ENCODE measurements at regions not wholly inside any gene's neighbourhood (a gene's known extent, or its start where the extent isn't known, plus 50 kb on each side); places are given as distances from the start of the nearest gene placed in this dataset.

DNA sequence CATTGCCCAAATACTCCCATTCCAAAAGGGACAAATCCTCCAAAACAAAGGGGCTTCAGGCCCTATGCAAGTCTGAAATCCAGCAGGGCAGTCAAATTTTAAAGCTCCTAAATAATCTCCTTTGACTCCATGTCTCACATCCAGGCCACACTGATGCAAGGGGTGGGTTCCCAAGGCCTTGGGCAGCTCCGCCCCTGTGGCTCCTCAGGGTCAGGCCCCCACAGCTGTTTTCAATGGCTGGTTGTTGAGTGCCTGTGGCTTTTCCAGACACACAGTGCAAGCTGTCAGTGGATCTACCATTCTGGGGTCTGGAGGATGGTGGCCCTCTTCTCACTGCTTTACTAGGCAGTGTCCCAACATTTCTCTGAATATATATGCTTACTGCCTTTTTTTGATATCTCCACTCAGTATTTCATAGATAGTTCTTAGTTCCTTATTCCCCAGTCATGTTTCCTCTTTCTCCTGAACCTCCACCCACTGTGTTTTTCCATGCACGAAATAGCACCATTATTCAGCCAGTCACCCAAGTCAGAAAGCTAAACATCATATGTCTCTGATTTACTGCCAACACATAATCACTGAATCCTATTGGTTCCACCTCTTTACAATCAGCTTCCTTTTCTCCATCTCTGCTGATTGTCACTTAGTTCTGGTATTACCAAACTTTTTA is 172.6 kb upstream of the CACNA2D1 start:
- TF ChIP-seq YY1 (IDR thresholded peaks at IDR 0.05; ENCODE audit: insufficient read depth, insufficient read length) (no peak), SUZ12 (IDR thresholded peaks at IDR 0.05; ENCODE audit: extremely low read depth, insufficient read depth, insufficient read length) (no peak)

All from NT2/D1 (cell line).